ENCODE measurements at regions not wholly inside any gene's neighbourhood (a gene's known extent, or its start where the extent isn't known, plus 50 kb on each side); places are given as distances from the start of the nearest gene placed in this dataset.

- WGBS (ENCODE audit: extremely low coverage, insufficient read length, low lambda C conversion rate) = no CpG with 5 or more reads among the region's 5 CpGs
These were observed 350.7 kb upstream of the PROK2 start for GRCh38 chr3:72135636-72136035.

More at GRCh38 chr3:72135636-72136035, 350.7 kb upstream of the PROK2 start:
- Mint-ChIP-seq H3K36me3 (ENCODE audit: insufficient read depth in 1 of 3, low read depth in 3 of 3) (no peaks in the 10 kb centered on the region; a peak in 1 of 7 replicates), H3K27ac (no peak overlapping the region), H3K27me3 (ENCODE audit: low read depth) (peaks cover 18% of the 10 kb centered on the region), H3K4me3 (no peak overlapping the region), H3K9me3 (no peaks in the 10 kb centered on the region; a peak in 1 of 5 replicates), H3K4me1 (peaks cover 13 to 18% of the 10 kb centered on the region in 2 experiments)
- Histone ChIP-seq H4K20me1 (ENCODE audit: control insufficient read depth, insufficient read depth, insufficient read length) (no peaks in the 10 kb centered on the region), H2AFZ (ENCODE audit: low read length) (no peak overlapping the region), H3K9ac (ENCODE audit: extremely low read depth, insufficient read length, low read length) (no peak overlapping the region), H3K27ac (ENCODE audit: insufficient read length, low read depth, low read length) (no peak overlapping the region), H3K27me3 (ENCODE audit: insufficient read depth, low read length) (no peaks in the 10 kb centered on the region), H2BK120ac (ENCODE audit: low read depth, low read length, poor library complexity, severe bottlenecking) (no peak overlapping the region), H3K4me2 (ENCODE audit: insufficient read depth, insufficient read length, low read length) (no peak overlapping the region), H3K79me1 (ENCODE audit: insufficient read depth, low read depth, low read length, poor library complexity, severe bottlenecking) (no peaks in the 10 kb centered on the region), H2BK15ac (ENCODE audit: low read depth, low read length) (no peak overlapping the region), H3K9me3 (ENCODE audit: control insufficient read depth, low read depth, low read length) (no peaks in the 10 kb centered on the region), H3K14ac (ENCODE audit: insufficient read depth, low read length) (no peak overlapping the region), H2BK12ac (ENCODE audit: insufficient read length, low read depth, low read length) (no peak overlapping the region), H4K91ac (ENCODE audit: insufficient read length, low read depth, low read length) (no peak overlapping the region), H3K23ac (ENCODE audit: insufficient read length, low read depth, low read length) (no peak overlapping the region), H3K4me1 (ENCODE audit: insufficient read depth, low read length) (peaks cover 5% of the 10 kb centered on the region; the same call in 1 of the 2 replicates), H3K23me2 (ENCODE audit: insufficient read length, low read depth, low read length, poor library complexity, severe bottlenecking) (no peaks in the 10 kb centered on the region), H2BK20ac (ENCODE audit: low read depth, low read length, poor library complexity, severe bottlenecking) (no peak overlapping the region), H2AK5ac (ENCODE audit: insufficient read length, low read length) (no peak overlapping the region), H3K79me2 (ENCODE audit: insufficient read depth, low read length) (no peaks in the 10 kb centered on the region), H3K4ac (ENCODE audit: low read depth, low read length) (no peak overlapping the region), H4K5ac (ENCODE audit: insufficient read length, low read depth, low read length) (no peak overlapping the region), H2BK5ac (ENCODE audit: insufficient read length, low read length) (no peak overlapping the region), H3K56ac (ENCODE audit: insufficient read length, low read depth, low read length) (no peak overlapping the region), H3K18ac (ENCODE audit: insufficient read length, low read depth, low read length) (no peak overlapping the region), H3T11ph (ENCODE audit: low read length) (no peak overlapping the region), H4K8ac (replicated peaks; ENCODE audit: insufficient read length, low read depth, low read length) (no peak overlapping the region)
- DNase-seq = no peak
- TF ChIP-seq CTCF (conservative IDR thresholded peaks at IDR 0.05) = no peak

Measured in H9 (cell line).